T follicular helper cell (primary cell): ENCODE measurements at regions not wholly inside any gene's neighbourhood (a gene's known extent, or its start where the extent isn't known, plus 50 kb on each side); places are given as distances from the start of the nearest gene placed in this dataset.
"Not testable (repeated sequence)": the region's sequence is repeated elsewhere in the genome, so short reads cannot be mapped to it uniquely, and the experiment has no call there.

Experiments used
- DNase-seq: peaks from one replicate; pipeline ENCODE4 v3.0.0-alpha.2; 2020; ENCODE audit warnings: low read depth

GRCh38 chr10:2891073-2891769 is 176.1 kb upstream of the PFKP start:
- no peak for DNase-seq

- no peak for DNase-seq
Observed at GRCh38 chr10:2890093-2890492, 177.3 kb upstream of the PFKP start.

DNA sequence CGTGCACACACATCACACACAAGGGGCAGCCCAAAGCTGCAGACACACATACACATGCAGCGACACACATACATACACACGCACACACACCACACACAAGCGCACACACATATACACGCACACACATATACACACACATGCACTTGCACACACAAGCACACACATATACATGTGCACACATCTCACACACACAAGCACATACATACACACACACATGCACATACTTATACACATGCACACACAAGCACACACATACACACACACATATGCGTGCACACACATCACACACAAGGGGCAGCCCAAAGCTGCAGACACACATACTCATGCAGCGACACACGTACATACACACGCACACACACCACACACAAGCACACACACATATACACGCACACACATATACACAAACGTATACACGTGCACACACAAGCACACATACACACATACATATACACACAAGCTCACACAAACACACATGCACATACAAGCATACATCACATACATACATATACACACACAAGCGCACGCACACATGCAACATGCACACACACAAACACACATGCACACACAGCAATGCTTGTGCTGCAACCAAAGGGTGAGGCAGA is 178.8 kb upstream of the PFKP start:
- no peak for DNase-seq

GRCh38 chr10:2887391-2888070 is 179.8 kb upstream of the PFKP start:
- DNase-seq = no peak

DNA sequence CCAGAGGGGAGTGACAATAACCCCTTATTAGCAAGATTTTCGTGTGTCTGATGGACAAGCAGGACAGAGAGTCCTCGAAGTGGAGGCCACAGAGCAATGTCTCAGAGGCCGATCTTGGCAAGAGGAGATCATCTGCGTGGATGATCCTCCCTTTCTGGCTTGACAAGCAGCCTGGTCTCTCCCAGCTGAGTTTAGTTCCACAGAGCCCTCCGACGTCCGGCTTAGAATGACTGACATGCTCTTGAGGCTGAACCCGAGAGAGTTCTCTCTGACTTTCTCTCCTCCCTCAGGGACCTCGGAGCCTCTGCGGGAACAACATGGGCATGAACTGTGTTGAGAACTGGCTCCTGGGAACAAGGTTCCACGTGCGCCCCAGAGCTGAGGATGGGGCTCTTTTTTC is 180.7 kb upstream of the PFKP start:
- no peak for DNase-seq

DNA sequence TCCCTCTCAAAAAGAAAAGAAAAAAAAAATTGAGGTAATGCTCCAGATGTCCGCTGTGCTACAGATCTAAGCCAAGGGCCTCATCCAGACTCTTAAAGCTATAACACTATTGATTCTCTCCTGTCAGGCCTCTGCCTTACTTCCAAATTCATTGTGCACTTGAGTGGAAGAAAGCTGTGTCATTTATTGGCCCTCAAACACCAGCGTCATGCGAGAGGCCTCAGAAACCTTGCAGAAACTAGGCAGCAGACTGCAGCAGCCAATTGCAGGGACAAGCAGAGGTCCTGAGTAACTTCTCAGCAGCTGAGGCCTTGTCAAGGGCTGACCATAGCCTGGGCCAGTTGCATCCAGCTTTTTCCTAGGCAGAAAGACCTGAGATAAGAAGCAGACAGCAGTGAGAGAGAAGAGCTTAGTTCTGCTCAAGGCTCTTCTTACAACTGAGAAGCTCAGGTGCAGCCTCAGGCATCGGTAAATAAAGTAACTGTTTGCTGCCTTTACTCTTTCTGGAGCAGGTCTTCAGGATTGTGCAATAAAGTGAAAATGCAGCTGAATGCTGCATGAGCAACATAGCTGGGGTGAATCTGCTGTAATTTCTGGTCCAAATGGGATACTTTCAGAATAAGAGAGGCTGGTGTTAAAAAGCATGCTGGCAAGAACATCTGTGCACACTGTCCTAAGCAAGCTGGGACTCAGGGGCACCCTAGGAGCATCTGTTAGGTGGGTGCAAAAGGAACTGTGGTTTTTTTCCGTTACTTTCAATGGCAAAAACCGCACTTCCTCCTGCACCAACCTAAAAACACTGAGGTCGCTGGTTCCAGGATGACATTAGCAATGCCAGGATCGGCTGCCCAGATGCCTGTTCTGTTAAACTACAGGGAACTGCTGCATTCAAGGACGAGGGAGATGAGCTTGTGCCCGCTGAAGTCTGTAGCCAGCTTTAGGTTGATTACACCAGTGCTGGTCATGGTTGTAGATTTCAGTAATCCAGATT is 181.8 kb upstream of the PFKP start:
- DNase-seq = no peak

DNA sequence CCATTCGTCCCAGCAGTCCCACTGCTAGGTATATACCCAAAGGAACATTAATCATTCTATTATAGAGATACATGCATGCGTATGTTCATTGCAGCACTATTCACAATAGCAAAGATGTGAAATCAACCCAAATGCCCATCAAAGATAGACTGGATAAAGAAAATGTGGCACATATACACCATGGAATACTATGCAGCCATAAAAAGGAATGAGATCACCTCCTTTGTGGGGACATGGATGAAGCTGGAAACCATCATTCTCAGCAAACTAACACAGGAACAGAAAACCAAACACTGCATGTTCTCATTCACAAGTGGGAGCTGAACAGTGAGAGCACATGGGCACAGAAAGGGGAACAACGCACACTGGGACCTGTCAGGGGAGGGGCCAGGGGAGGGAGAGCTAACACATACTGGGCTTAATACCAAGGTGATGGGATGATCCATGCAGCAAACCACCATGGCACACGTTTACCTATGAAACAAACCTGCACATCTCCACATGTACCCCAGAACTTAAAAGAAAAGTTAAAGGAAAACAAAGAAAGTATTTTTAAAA is 183.3 kb upstream of the PFKP start:
- not testable (repeated sequence) for DNase-seq

DNA sequence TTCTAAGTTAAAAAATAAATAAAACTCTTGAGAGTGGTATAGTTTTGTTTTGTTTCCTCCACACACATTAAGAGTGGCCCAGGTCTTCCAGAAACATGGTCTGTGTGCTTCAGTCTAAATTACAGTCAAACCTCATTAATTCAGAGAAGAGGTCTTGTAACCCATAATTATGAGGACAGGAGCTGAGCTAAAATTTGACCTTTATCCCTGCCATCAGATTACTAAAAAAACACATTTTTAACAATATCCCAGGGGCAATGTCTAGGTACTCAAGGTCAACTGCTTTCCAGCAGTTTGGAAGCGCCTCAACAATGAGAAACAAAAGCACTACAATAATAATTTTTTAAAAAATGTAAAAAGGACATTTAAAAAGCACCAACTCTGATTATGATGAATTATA is 184.1 kb upstream of the PFKP start:
- no peak for DNase-seq

- no peak for DNase-seq
Observed at GRCh38 chr10:2882628-2883027, 184.7 kb upstream of the PFKP start.

- DNase-seq = no peak
Observed at GRCh38 chr10:2881720-2882620, 185.4 kb upstream of the PFKP start.

DNA sequence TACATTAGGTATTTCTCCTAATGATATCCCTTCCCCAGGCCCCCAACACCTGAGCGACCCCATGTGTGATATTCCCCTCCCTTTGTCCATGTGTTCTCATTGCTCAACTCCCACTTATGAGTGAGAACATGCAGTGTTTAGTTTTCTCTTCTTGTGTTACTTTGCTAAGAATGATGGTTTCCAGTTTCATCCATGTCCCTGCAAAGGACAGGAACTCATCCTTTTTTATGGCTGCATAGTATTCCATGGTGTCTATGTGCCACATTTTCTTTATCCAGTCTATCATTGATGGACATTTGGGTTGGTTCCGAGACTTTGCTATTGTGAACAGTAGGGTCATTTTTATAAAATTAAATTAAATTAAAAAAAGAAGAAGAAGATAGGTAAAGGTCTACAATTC is 187.3 kb upstream of the PFKP start:
- not testable (repeated sequence) for DNase-seq

GRCh38 chr10:2878818-2879217 is 188.5 kb upstream of the PFKP start:
- DNase-seq = no peak

DNA sequence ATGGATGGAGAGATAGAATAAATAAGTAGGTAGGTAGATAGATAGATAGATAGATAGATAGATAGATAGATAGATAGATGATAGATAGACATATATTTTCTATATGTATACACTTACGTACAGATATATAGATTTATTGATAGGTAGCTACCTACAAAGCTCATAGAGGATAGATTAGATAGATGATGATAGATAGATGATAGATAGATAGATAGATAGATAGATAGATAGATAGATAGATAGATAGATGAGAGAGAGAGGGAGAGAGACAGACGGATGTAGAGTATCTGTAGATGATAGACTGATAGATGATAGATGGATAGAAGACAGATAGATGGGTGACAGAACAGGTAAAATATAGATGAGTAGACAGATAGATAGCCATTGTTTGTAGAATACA is 191.3 kb upstream of the PFKP start:
- no peak for DNase-seq

DNA sequence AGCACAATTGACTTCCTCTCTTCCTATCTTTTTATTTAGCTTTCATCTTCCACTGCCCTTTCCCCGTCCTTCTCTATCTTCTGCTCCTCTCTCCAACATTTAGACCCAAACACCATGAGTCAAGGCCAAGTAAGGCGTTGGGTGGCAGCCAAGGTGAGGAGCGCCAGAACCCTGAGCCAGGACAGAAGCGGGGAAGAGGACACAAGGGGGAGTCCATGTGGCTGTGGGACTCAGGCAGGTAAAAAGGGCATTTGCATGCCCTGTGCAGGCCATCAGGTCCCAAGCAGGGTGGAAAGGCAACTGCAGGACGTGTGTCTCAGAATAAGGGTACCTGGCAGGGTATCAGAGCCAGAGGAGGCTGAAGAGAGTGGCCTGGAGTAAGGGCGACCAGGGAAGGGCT is 192.4 kb upstream of the PFKP start:
- no peak for DNase-seq

DNA sequence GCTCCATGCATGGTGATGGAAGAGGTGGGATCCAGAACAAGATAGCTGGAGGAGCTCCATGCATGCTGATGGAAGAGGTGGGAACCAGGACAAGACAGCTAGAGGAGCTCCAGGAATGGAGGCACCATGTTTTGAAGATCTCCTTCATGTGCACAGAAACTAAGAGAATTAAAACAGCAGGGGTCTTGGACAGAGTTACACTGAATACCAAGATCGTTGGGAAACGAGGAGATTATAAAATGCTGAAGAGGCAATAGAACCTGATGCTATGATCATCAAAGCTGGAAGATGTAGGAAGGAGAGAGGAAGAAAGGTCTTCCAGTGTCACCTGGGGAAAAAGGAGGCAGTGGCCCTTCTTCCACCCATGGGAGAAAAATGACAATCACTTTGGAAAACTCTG is 193.6 kb upstream of the PFKP start:
- DNase-seq = no peak

DNA sequence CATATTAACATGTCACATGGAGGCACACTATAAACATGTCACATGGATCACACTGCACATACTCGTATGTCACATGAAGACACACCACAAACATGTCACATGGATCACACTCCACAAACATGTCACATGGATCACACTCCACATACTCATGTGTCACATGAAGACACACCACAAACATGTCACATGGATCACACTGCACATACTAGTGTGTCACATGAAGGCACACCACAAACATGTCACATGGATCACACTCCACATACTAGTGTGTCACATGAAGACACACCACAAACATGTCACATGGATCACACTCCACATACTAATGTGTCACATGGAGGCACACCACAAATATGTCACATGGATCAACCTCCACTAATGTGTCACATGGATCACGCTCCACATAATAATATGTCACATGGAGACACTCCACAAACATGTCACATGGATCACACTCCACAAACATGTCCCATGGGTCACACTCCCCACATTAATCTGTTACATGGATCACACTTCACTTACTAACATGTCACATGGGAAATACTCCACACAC is 195.6 kb upstream of the PFKP start:
- no peak for DNase-seq

GRCh38 chr10:2870654-2871053 is 196.7 kb upstream of the PFKP start:
- no peak for DNase-seq

- DNase-seq = no peak
Observed at GRCh38 chr10:2867788-2868299, 199.5 kb upstream of the PFKP start.

GRCh38 chr10:2866569-2866968 is 200.8 kb upstream of the PFKP start:
- DNase-seq = no peak

GRCh38 chr10:2861632-2862210 is 205.6 kb upstream of the PFKP start:
- no peak for DNase-seq
